Activated CD8-positive, alpha-beta memory T cell treated with anti-CD3 and anti-CD28 coated beads, Interleukin-2, amount 10 ng/mL, durations not matched to agents 7 days and 5 days (primary cell): ENCODE measurements at regions not wholly inside any gene's neighbourhood (a gene's known extent, or its start where the extent isn't known, plus 50 kb on each side); places are given as distances from the start of the nearest gene placed in this dataset.

Experiments
- ATAC-seq: fragments of 150-1000 bp; cut with Tn5 transposase; one replicate; pipeline ENCODE4 v1.10.0; 2021; ENCODE audit warnings: moderate library complexity
- CTCF ChIA-PET: fragments of 350-600 bp; sonication (Branson Sonifier 250); formaldehyde crosslinking; loops from one replicate; lab custom pipeline; 2021; ENCODE audit warnings: antibody characterized with exemption; lab: Charles Lee
- DNase-seq: peaks from one replicate; pipeline ENCODE4 v3.0.0-alpha.2; 2020
- H3K27ac Mint-ChIP-seq: one replicate; pipeline ENCODE4 v1.8.0; 2021; ENCODE audit warnings: mild to moderate bottlenecking, mixed read lengths
- H3K27me3 Mint-ChIP-seq: one replicate; pipeline ENCODE4 v1.8.0; 2021; ENCODE audit warnings: mixed read lengths
- H3K36me3 Mint-ChIP-seq: one replicate; pipeline ENCODE4 v1.8.0; 2021; ENCODE audit warnings: mild to moderate bottlenecking, mixed read lengths
- H3K4me1 Mint-ChIP-seq: one replicate; pipeline ENCODE4 v1.8.0; 2021; ENCODE audit warnings: mixed read lengths
- H3K4me3 Mint-ChIP-seq: one replicate; pipeline ENCODE4 v1.8.0; 2021; ENCODE audit warnings: mild to moderate bottlenecking, moderate library complexity, mixed read lengths
- H3K9me3 Mint-ChIP-seq: one replicate; pipeline ENCODE4 v1.8.0; 2022; ENCODE audit warnings: low read depth, mixed read lengths

GRCh38 chr10:118940386-118940785 is 89.1 kb upstream of the NANOS1 start:
- ATAC-seq (no peak), DNase-seq (no peak)
- CTCF ChIA-PET = no interaction called here
- H3K27me3 Mint-ChIP-seq = peaks cover 39% of the 10 kb centered on the region
- no peaks in the 10 kb centered on the region for H3K36me3 Mint-ChIP-seq
- peaks cover 5% of the 10 kb centered on the region for H3K4me1 Mint-ChIP-seq
- no peaks in the 10 kb centered on the region for H3K9me3 Mint-ChIP-seq
- no peak overlapping the region for H3K4me3 Mint-ChIP-seq
- H3K27ac Mint-ChIP-seq = no peak overlapping the region

- H3K27me3 Mint-ChIP-seq = peaks cover 35% of the 10 kb centered on the region
- no peaks in the 10 kb centered on the region for H3K9me3 Mint-ChIP-seq
Observed at GRCh38 chr10:118943253-118943652, 86.3 kb upstream of the NANOS1 start.

GRCh38 chr10:118944959-118945633 is 84.4 kb upstream of the NANOS1 start:
- Mint-ChIP-seq H3K27ac (no peak overlapping the region), H3K36me3 (no peaks in the 10 kb centered on the region), H3K4me1 (peaks cover 4% of the 10 kb centered on the region), H3K9me3 (no peaks in the 10 kb centered on the region), H3K4me3 (no peak overlapping the region), H3K27me3 (peaks cover 25% of the 10 kb centered on the region)
- DNase-seq (peak; percentile 8), ATAC-seq (no peak)
- CTCF ChIA-PET = no interaction called here

More at GRCh38 chr10:118943253-118943652, 86.3 kb upstream of the NANOS1 start:
- peak; percentile 2 for DNase-seq
- H3K36me3 Mint-ChIP-seq = no peaks in the 10 kb centered on the region
- no peak overlapping the region for H3K27ac Mint-ChIP-seq
- no peak for ATAC-seq
- peaks cover 5% of the 10 kb centered on the region for H3K4me1 Mint-ChIP-seq
- CTCF ChIA-PET = interaction anchor here (0.6 kb wide), 1 partner anchor 25 kb away, joined by 4 read pairs; no protein-coding TSS in a partner anchor
- no peak overlapping the region for H3K4me3 Mint-ChIP-seq

GRCh38 chr10:118948786-118949185 is 80.7 kb upstream of the NANOS1 start:
- CTCF ChIA-PET = interaction anchor here (0.6 to 0.7 kb wide), 2 partner anchors 132 to 777 kb away, joined by 3 to 4 read pairs; partner anchors contain the start of gene INPP5F

GRCh38 chr10:118950190-118950680 is 79.3 kb upstream of the NANOS1 start:
- Mint-ChIP-seq H3K4me3 (no peak overlapping the region), H3K4me1 (peaks cover 11% of the 10 kb centered on the region), H3K27me3 (peaks cover 38% of the 10 kb centered on the region), H3K9me3 (no peaks in the 10 kb centered on the region), H3K27ac (no peak overlapping the region), H3K36me3 (no peaks in the 10 kb centered on the region)
- ATAC-seq = peak; percentile 53
- CTCF ChIA-PET = no interaction called here
- no peak for DNase-seq

More at GRCh38 chr10:118948786-118949185, 80.7 kb upstream of the NANOS1 start:
- H3K4me1 Mint-ChIP-seq = peaks cover 11% of the 10 kb centered on the region
- H3K27me3 Mint-ChIP-seq = peaks cover 30% of the 10 kb centered on the region
- no peaks in the 10 kb centered on the region for H3K9me3 Mint-ChIP-seq
- no peaks in the 10 kb centered on the region for H3K36me3 Mint-ChIP-seq
- ATAC-seq (no peak), DNase-seq (peak; percentile 31)
- no peak overlapping the region for H3K4me3 Mint-ChIP-seq
- no peak overlapping the region for H3K27ac Mint-ChIP-seq

- H3K27ac Mint-ChIP-seq = no peak overlapping the region
- H3K36me3 Mint-ChIP-seq = no peaks in the 10 kb centered on the region
- H3K4me1 Mint-ChIP-seq = peaks cover 11% of the 10 kb centered on the region
- DNase-seq (no peak), ATAC-seq (no peak)
- H3K4me3 Mint-ChIP-seq = no peak overlapping the region
- no peaks in the 10 kb centered on the region for H3K9me3 Mint-ChIP-seq
- H3K27me3 Mint-ChIP-seq = peaks cover 30% of the 10 kb centered on the region
- CTCF ChIA-PET = no interaction called here
Observed at GRCh38 chr10:118950997-118951637, 78.4 kb upstream of the NANOS1 start.

- CTCF ChIA-PET = no interaction called here
- DNase-seq (peak; percentile 36), ATAC-seq (no peak)
- Mint-ChIP-seq H3K4me3 (no peak overlapping the region), H3K4me1 (peaks cover 11% of the 10 kb centered on the region), H3K27ac (no peak overlapping the region), H3K9me3 (no peaks in the 10 kb centered on the region), H3K36me3 (no peaks in the 10 kb centered on the region), H3K27me3 (peaks cover 23% of the 10 kb centered on the region)
Observed at GRCh38 chr10:118952493-118953295, 76.8 kb upstream of the NANOS1 start.

GRCh38 chr10:118953598-118954393 is 75.7 kb upstream of the NANOS1 start:
- Mint-ChIP-seq H3K36me3 (no peaks in the 10 kb centered on the region), H3K9me3 (no peaks in the 10 kb centered on the region), H3K27ac (no peak overlapping the region), H3K4me3 (no peak overlapping the region), H3K27me3 (peaks cover 23% of the 10 kb centered on the region), H3K4me1 (peaks cover 11% of the 10 kb centered on the region)
- ATAC-seq (no peak), DNase-seq (no peak)
- CTCF ChIA-PET = no interaction called here

- CTCF ChIA-PET = no interaction called here
- H3K9me3 Mint-ChIP-seq = no peaks in the 10 kb centered on the region
- peak; percentile 8 for DNase-seq
- H3K4me3 Mint-ChIP-seq = no peak overlapping the region
- no peaks in the 10 kb centered on the region for H3K36me3 Mint-ChIP-seq
- H3K4me1 Mint-ChIP-seq = peaks cover 8% of the 10 kb centered on the region
- H3K27me3 Mint-ChIP-seq = peaks cover 23% of the 10 kb centered on the region
- ATAC-seq = no peak
- H3K27ac Mint-ChIP-seq = no peak overlapping the region
Observed at GRCh38 chr10:118955531-118955930, 74.0 kb upstream of the NANOS1 start.

- DNase-seq (peak; percentile 29), ATAC-seq (no peak)
- Mint-ChIP-seq H3K4me1 (peaks cover 4% of the 10 kb centered on the region), H3K9me3 (no peaks in the 10 kb centered on the region), H3K4me3 (no peak overlapping the region), H3K36me3 (no peaks in the 10 kb centered on the region), H3K27me3 (peaks cover 23% of the 10 kb centered on the region), H3K27ac (no peak overlapping the region)
- CTCF ChIA-PET = no interaction called here
Observed at GRCh38 chr10:118955951-118956801, 73.3 kb upstream of the NANOS1 start.

- Mint-ChIP-seq H3K27ac (no peak overlapping the region), H3K4me3 (no peak overlapping the region)
- ATAC-seq = no peak
Observed at GRCh38 chr10:118956802-118957442, 72.6 kb upstream of the NANOS1 start.

GRCh38 chr10:118957443-118957825 is 72.1 kb upstream of the NANOS1 start:
- Mint-ChIP-seq H3K27ac (no peak overlapping the region), H3K9me3 (no peaks in the 10 kb centered on the region), H3K27me3 (peaks cover 22% of the 10 kb centered on the region), H3K4me3 (no peak overlapping the region), H3K4me1 (peaks cover 4% of the 10 kb centered on the region), H3K36me3 (no peaks in the 10 kb centered on the region)
- CTCF ChIA-PET = no interaction called here
- ATAC-seq (no peak), DNase-seq (peak; percentile 5)

More at GRCh38 chr10:118956802-118957442, 72.6 kb upstream of the NANOS1 start:
- H3K27me3 Mint-ChIP-seq = peaks cover 27% of the 10 kb centered on the region
- peak; percentile 33 for DNase-seq
- no peaks in the 10 kb centered on the region for H3K9me3 Mint-ChIP-seq
- CTCF ChIA-PET = no interaction called here
- H3K36me3 Mint-ChIP-seq = no peaks in the 10 kb centered on the region
- peaks cover 4% of the 10 kb centered on the region for H3K4me1 Mint-ChIP-seq
